HepG2 (cell line): ENCODE measurements at regions not wholly inside any gene's neighbourhood (a gene's known extent, or its start where the extent isn't known, plus 50 kb on each side); places are given as distances from the start of the nearest gene placed in this dataset.

ENCODE experiments used
- ATAC-seq: fragments of 200-7000 bp; cut with Tn5 transposase; 3 replicates; pipeline ENCODE4 v1.9.1; 2020; ENCODE audit warnings: mild to moderate bottlenecking, moderate library complexity
- BruUV-seq: library from RNA; stranded (reverse); fragments of 400-500 nt; replicated peaks from 2 replicates; lab custom pipeline; 2021; lab: Mats Ljungman, UMichigan
- CTCF ChIA-PET: fragments of 300-600 bp; formaldehyde crosslinking; extraction: SDS; loops from one replicate; lab custom pipeline; 2021; ENCODE audit warnings: low total read pairs, inconsistent platforms, low intra/inter-chr PET ratio; lab: Yijun Ruan, JAX
- POLR2A ChIA-PET: fragments of 350-600 bp; sonication (Branson Sonifier 250); formaldehyde crosslinking; loops from one replicate; lab custom pipeline; 2020; ENCODE audit warnings: antibody characterized with exemption, inconsistent platforms; lab: Yijun Ruan, JAX
- DNase-seq: peaks from one replicate; pipeline ENCODE4 v3.0.0-alpha.2; 2015; ENCODE audit warnings: low spot score
- FAIRE-seq: peaks from 3 replicates; lab custom pipeline; 2011; peaks lifted over from hg19 to GRCh38; lab: Jason Lieb, UNC
- H2AFZ ChIP-seq: one replicate; pipeline ENCODE4 v1.6.1; 2011; ENCODE audit warnings: low read length, inconsistent platforms
- H3K27ac ChIP-seq: fragments of 300-600 bp; 3 replicates; pipeline ENCODE4 v1.8.0; 2011; ENCODE audit warnings: mixed run types, mild to moderate bottlenecking, mixed read lengths, low read length, inconsistent platforms; ENCODE audit not compliant: insufficient read depth; ENCODE audit errors: extremely low read length
- H3K27me3 ChIP-seq, 2 experiments: fragments of 200-600 bp in 1 of 2; 2 replicates in 1 of 2; 3 replicates in 1 of 2; pipeline versions ENCODE4 v1.6.0 to v1.8.0; 2011; ENCODE audit warnings: low read length in 2 of 2, mild to moderate bottlenecking in 2 of 2, moderate library complexity in 2 of 2, inconsistent platforms in 1 of 2; ENCODE audit not compliant: insufficient read depth in 2 of 2, control insufficient read depth in 1 of 2
- H3K36me3 ChIP-seq, 2 experiments: fragments of 200-600 bp in 1 of 2; replicated peaks in 1 of 2; 2 replicates in 1 of 2; 3 replicates in 1 of 2; pipeline versions ENCODE4 v1.5.1 to v1.8.0; 2011; ENCODE audit warnings: low read length in 2 of 2, inconsistent platforms in 1 of 2; ENCODE audit not compliant: insufficient read depth in 2 of 2, control insufficient read depth in 1 of 2
- H3K4me1 ChIP-seq: 2 replicates; pipeline ENCODE4 v1.5.1; 2012; ENCODE audit warnings: low read length, inconsistent platforms; ENCODE audit not compliant: insufficient read depth
- H3K4me2 ChIP-seq: 2 replicates; pipeline ENCODE4 v1.6.0; 2011; ENCODE audit warnings: low read depth, low read length, inconsistent platforms
- H3K4me3 ChIP-seq, 3 experiments: fragments of 200-600 bp in 1 of 3; sonication (generic), shearing (Covaris generic) in 1 of 3; replicated peaks in 1 of 3; 2 replicates each; pipeline ENCODE4 v1.5.1; 2011 to 2016; ENCODE audit warnings: low read length in 3 of 3, inconsistent platforms in 2 of 3, low read depth in 2 of 3, mild to moderate bottlenecking in 2 of 3, control low read depth in 1 of 3, mixed read lengths in 1 of 3; ENCODE audit not compliant: insufficient read depth in 1 of 3
- H3K79me2 ChIP-seq: one replicate; pipeline ENCODE4 v1.6.1; 2011; ENCODE audit warnings: low read length, inconsistent platforms; ENCODE audit not compliant: insufficient read depth
- H3K9ac ChIP-seq: 2 replicates; pipeline ENCODE4 v1.6.0; 2011; ENCODE audit warnings: mild to moderate bottlenecking, low read depth, low read length, inconsistent platforms; ENCODE audit not compliant: insufficient read depth
- H3K9me3 ChIP-seq: 2 replicates; pipeline ENCODE4 v1.5.1; 2012; ENCODE audit warnings: mild to moderate bottlenecking, low read length
- H4K20me1 ChIP-seq: 2 replicates; pipeline ENCODE4 v1.6.0; 2011; ENCODE audit warnings: inconsistent platforms, mild to moderate bottlenecking, low read length, moderate library complexity; ENCODE audit not compliant: insufficient read depth
- BORCS8-MEF2B ChIP-seq: sonication (generic); formaldehyde crosslinking; IDR thresholded peaks from 2 replicates; pipeline ENCODE4 v1.8.0; 2022; ENCODE audit warnings: mild to moderate bottlenecking, missing genetic modification reagents
- ERF ChIP-seq: IDR thresholded peaks from 2 replicates; pipeline ENCODE4 v1.6.1; 2018; ENCODE audit warnings: missing biosample characterization, missing genetic modification reagents
- KDM2A ChIP-seq: sonication (generic); formaldehyde crosslinking; IDR thresholded peaks from 2 replicates; pipeline ENCODE4 v1.4.0; 2020; ENCODE audit warnings: low read depth, missing genetic modification reagents, borderline replicate concordance
- NCOA1 ChIP-seq: sonication (generic); formaldehyde crosslinking; IDR thresholded peaks from 2 replicates; pipeline ENCODE4 v1.9.0; 2021; ENCODE audit warnings: missing genetic modification reagents
- NFATC3 ChIP-seq: sonication (generic); formaldehyde crosslinking; IDR thresholded peaks from 2 replicates; pipeline ENCODE4 v1.5.1; 2020; ENCODE audit warnings: mild to moderate bottlenecking, missing genetic modification reagents
- NR3C1 ChIP-seq: sonication (generic); formaldehyde crosslinking; IDR thresholded peaks from 2 replicates; pipeline ENCODE4 v1.4.0; 2020; ENCODE audit warnings: missing genetic modification reagents
- PRPF4 ChIP-seq: fragments of 200-400 bp; formaldehyde crosslinking; IDR thresholded peaks from 2 replicates; pipeline ENCODE4 v1.6.1; 2016; ENCODE audit warnings: low read length, low read depth; ENCODE audit not compliant: poor library complexity, severe bottlenecking
- RAD51 ChIP-seq: fragments of 450-650 bp; IDR thresholded peaks from 2 replicates; pipeline ENCODE4 v1.6.1; 2016; ENCODE audit warnings: borderline replicate concordance
- TBX3 ChIP-seq: fragments of 450-650 bp; IDR thresholded peaks from 2 replicates; pipeline ENCODE4 v1.6.1; 2017; ENCODE audit warnings: antibody characterized with exemption, mild to moderate bottlenecking, inconsistent platforms, borderline replicate concordance
- TOE1 ChIP-seq: sonication (generic); formaldehyde crosslinking; IDR thresholded peaks from 2 replicates; pipeline ENCODE4 v1.4.0; 2020; ENCODE audit warnings: mild to moderate bottlenecking, missing genetic modification reagents
- ZFP1 ChIP-seq: IDR thresholded peaks from 2 replicates; pipeline ENCODE4 v1.6.1; 2016
- ZFP90 ChIP-seq: sonication (generic); formaldehyde crosslinking; IDR thresholded peaks from 2 replicates; pipeline ENCODE4 v1.8.0; 2022; ENCODE audit warnings: missing genetic modification reagents, mild to moderate bottlenecking, inconsistent platforms, borderline replicate concordance
- ZMYM2 ChIP-seq: sonication (generic); formaldehyde crosslinking; IDR thresholded peaks from 2 replicates; pipeline ENCODE4 v1.8.0; 2022; ENCODE audit warnings: mild to moderate bottlenecking, missing genetic modification reagents
- ZNF572 ChIP-seq: sonication (generic); formaldehyde crosslinking; IDR thresholded peaks from 2 replicates; pipeline ENCODE4 v1.5.1; 2020; ENCODE audit warnings: mild to moderate bottlenecking, missing genetic modification reagents
- ZNF672 ChIP-seq: sonication (generic); formaldehyde crosslinking; IDR thresholded peaks from 2 replicates; pipeline ENCODE4 v1.8.1; 2022; ENCODE audit warnings: missing genetic modification reagents
- ZNF790 ChIP-seq: sonication (generic); formaldehyde crosslinking; IDR thresholded peaks from 2 replicates; pipeline ENCODE4 v1.8.0; 2022; ENCODE audit warnings: missing genetic modification reagents, mild to moderate bottlenecking, borderline replicate concordance
- WGBS: methylation state at CpG from one replicate; pipeline ENCODE4 v1.1.6; 2017; ENCODE audit warnings: low lambda C conversion rate; 5-methylcytosine and 5-hydroxymethylcytosine counted together
- in situ Hi-C: cut with HindIII; loops from 2 replicates; pipeline ENCODE4 v1.10.0; 2017; ENCODE audit warnings: low pct_unique_long_range_greater_than_20kb; ENCODE audit not compliant: extremely low pct_ligation_motif_present
- intact Hi-C: fragments of 100-400 bp; cut with micrococcal nuclease; formaldehyde crosslinking; loops from one replicate; pipeline ENCODE4 v1.10.0; 2022; ENCODE audit not compliant: unreplicated experiment
- TF ChIP-seq, protein P1 (sequence below): sonication (generic); formaldehyde crosslinking; conservative IDR thresholded peaks from 2 replicates; pipeline ENCODE4 v1.8.0; 2022; ENCODE audit warnings: mild to moderate bottlenecking, moderate library complexity, missing genetic modification reagents
- TF ChIP-seq, protein P2 (sequence below): sonication (generic); formaldehyde crosslinking; IDR thresholded peaks from 2 replicates; pipeline ENCODE4 v1.4.0; 2020; ENCODE audit warnings: missing genetic modification reagents

DNA sequence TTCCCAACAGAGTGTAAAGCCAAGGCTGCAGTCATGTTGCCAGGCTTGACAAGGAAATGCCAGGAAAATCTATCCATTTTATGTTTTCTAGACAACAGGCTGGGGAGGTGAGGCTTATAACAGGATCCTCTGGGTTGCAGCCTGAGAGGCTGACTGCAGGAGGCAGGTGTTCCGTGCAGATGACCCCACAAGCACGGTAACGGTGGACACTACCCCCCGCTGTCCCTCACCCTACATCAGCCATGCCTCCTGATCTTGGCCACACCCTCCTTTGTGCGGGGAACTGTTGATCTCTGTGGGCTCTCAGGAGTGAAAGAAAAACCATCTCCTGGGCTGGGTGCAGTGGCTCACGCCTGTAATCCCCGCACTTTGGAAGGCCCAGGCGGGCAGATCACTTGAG, 68.0 kb upstream of the ADPGK start:
- H3K9ac ChIP-seq: no peak overlapping the region
- no peak overlapping the region for H3K4me2 ChIP-seq
- no peak overlapping the region for H2AFZ ChIP-seq
- no TSS peak for BruUV-seq
- no peaks in the 10 kb centered on the region for H3K9me3 ChIP-seq
- H3K27ac ChIP-seq: no peak overlapping the region
- FAIRE-seq (no peak), ATAC-seq (no peak), DNase-seq (no peak)
- TF ChIP-seq TBX3 (no peak), NCOA1 (no peak)
- 10% methylated on average over 4 of the region's 8 CpGs for WGBS
- in situ Hi-C loops (no loop called here), intact Hi-C loops (loop anchor here (10.0 kb wide), 1 partner anchor 63 kb away; no protein-coding TSS in a partner anchor)
- no peak overlapping the region for H3K4me3 ChIP-seq
- H3K36me3 ChIP-seq: no peaks in the 10 kb centered on the region
- H3K4me1 ChIP-seq: no peaks in the 10 kb centered on the region
- no peaks in the 10 kb centered on the region for H4K20me1 ChIP-seq
- POLR2A ChIA-PET: no interaction called here
- H3K79me2 ChIP-seq: no peaks in the 10 kb centered on the region
- peaks cover 4 to 25% of the 10 kb centered on the region in 2 experiments; a peak in 3 of 5 replicates for H3K27me3 ChIP-seq
- CTCF ChIA-PET: no interaction called here

DNA sequence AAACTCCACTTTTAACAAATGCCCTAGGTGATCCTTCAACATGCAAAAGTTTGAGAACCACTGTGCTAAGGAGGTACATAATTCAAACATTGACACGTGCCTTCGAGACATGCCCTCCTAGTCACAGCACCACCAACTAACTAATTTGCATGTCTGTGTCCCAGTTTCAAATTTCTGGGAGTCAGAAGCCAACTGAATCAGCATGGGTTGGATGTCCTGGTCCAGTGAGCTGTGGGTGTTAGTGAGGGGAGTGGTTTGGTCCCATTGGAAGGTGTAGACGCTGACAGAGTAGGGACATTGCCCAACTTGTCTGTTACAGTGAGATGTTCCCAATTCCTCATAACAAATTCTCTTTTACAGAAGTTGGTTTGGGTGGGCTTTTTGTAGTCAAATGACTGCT, 67.3 kb upstream of the ADPGK start:
- CTCF ChIA-PET: no interaction called here
- no TSS peak for BruUV-seq
- H3K27me3 ChIP-seq: peaks cover 4 to 26% of the 10 kb centered on the region in 2 experiments; a peak in 3 of 5 replicates
- TF ChIP-seq ZNF790 (CRISPR knock-in tag) (no peak), ZFP1 (no peak), ERF (CRISPR knock-in tag) (no peak), KDM2A (CRISPR knock-in tag) (no peak), ZMYM2 (CRISPR knock-in tag) (no peak), NR3C1 (no peak), PRPF4 (no peak), ZFP90 (CRISPR knock-in tag) (no peak), TOE1 (CRISPR knock-in tag) (no peak), ZNF572 (no peak), NFATC3 (no peak), BORCS8-MEF2B (CRISPR knock-in tag) (no peak), ZNF672 (no peak), RAD51 (no peak)
- TF ChIP-seq, protein P1, sequence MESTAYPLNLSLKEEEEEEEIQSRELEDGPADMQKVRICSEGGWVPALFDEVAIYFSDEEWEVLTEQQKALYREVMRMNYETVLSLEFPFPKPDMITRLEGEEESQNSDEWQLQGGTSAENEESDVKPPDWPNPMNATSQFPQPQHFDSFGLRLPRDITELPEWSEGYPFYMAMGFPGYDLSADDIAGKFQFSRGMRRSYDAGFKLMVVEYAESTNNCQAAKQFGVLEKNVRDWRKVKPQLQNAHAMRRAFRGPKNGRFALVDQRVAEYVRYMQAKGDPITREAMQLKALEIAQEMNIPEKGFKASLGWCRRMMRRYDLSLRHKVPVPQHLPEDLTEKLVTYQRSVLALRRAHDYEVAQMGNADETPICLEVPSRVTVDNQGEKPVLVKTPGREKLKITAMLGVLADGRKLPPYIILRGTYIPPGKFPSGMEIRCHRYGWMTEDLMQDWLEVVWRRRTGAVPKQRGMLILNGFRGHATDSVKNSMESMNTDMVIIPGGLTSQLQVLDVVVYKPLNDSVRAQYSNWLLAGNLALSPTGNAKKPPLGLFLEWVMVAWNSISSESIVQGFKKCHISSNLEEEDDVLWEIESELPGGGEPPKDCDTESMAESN (CRISPR knock-in tag): no peak
- TF ChIP-seq, protein P2, sequence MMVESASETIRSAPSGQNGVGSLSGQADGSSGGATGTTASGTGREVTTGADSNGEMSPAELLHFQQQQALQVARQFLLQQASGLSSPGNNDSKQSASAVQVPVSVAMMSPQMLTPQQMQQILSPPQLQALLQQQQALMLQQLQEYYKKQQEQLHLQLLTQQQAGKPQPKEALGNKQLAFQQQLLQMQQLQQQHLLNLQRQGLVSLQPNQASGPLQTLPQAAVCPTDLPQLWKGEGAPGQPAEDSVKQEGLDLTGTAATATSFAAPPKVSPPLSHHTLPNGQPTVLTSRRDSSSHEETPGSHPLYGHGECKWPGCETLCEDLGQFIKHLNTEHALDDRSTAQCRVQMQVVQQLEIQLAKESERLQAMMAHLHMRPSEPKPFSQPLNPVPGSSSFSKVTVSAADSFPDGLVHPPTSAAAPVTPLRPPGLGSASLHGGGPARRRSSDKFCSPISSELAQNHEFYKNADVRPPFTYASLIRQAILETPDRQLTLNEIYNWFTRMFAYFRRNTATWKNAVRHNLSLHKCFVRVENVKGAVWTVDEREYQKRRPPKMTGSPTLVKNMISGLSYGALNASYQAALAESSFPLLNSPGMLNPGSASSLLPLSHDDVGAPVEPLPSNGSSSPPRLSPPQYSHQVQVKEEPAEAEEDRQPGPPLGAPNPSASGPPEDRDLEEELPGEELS: no peak

More for the DNA sequence above, 67.3 kb upstream of the ADPGK start:
- Histone ChIP-seq H3K9ac (no peak overlapping the region), H3K4me2 (no peak overlapping the region), H2AFZ (no peak overlapping the region), H4K20me1 (no peaks in the 10 kb centered on the region), H3K4me3 (no peak overlapping the region), H3K36me3 (no peaks in the 10 kb centered on the region), H3K79me2 (no peaks in the 10 kb centered on the region), H3K9me3 (no peaks in the 10 kb centered on the region), H3K4me1 (no peaks in the 10 kb centered on the region), H3K27ac (no peak overlapping the region)
- FAIRE-seq (no peak), DNase-seq (no peak), ATAC-seq (no peak)
- intact Hi-C loops (loop anchor here (10.0 kb wide), 1 partner anchor 64 kb away; no protein-coding TSS in a partner anchor), in situ Hi-C loops (no loop called here)
- 0% methylated on average over 3 of the region's 3 CpGs for WGBS
- POLR2A ChIA-PET: no interaction called here
